ENCODE measurements at regions not wholly inside any gene's neighbourhood (a gene's known extent, or its start where the extent isn't known, plus 50 kb on each side); places are given as distances from the start of the nearest gene placed in this dataset.

DNA sequence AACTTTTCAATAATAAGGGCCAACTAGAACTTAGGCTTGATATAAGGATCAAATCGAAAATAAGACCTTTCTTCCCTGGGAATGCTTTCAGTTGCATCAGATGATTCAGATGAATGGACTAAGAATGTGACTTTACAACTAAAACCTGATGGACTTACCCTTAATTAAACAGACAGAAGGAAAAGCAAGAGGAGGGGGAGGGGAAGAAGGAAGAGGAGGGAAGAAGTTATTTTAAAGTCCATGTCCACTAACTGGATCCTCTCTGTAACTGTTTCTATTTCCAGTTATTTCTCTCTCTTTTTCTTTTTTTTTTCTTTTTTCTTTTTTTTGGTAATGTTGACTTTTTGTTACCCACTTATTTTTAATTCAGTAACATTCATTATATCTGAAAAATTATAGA, 486.0 kb downstream of the MAFB start:
- DNase-seq, result no peak

DNA sequence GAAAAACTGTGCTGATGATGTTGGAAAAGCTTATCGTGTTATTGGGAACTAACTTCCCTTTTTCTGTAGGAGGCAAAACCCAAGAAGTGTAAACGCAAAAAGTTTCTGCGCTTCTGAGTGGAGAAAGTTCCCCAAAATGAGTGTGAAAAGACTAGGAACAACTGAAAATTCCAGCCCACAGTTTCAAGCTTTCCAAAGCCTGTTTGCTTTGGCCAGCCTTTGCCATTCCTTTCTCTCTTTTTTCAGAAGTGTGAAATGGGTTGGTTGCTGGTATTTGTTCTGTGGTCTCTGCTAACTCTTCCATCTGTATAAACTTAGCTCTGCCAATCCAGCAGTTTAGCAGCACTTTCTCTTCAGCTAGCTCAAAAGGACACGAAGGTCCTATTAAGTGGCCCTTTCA, 491.3 kb downstream of the MAFB start:
- no peak for DNase-seq

DNA sequence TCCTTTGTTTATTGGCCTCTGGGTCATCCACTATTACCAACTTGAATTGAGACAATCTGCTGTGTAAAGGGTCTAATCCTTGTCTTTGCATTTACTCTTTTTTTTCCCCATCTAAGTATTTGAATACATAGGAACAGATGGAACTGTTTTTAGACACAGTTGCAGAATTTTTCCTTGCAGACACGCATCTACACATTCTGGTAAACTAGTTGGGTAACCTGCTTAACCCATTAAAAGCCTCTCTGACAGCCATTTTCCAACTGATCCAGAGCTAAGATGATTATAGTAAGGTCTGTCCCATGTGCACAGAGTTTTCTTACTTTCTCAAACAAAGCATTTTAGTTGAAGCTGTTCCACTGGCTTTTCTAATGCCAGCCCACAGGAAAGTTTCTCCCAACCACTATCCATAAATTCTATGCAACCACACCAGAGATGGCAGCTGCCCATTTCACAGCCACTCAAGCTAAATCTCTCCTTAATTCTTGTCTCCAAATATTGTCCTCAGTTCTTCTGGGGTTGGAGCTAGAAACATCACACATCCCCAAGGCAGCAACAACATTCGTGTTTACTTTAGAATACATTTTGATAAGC, 492.1 kb downstream of the MAFB start:
- DNase-seq, result no peak

DNA sequence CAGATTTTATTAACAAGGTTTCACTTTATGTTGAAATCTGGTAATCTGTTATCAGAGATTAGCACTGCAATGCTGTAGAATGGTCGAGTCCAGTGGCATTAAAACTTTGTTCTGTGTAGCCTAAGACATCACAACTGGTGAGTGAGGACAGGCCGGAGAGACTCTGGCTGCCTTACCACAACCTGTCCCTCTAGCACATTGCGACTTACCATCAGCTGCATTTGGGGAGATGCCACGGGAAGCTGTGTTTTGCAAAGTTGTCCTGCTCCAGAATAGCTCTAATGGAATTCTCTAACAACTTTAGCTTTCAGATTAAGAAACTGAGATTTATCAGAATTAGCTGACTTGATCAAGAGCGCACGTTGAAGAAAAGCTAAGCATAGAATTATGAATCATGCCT, 493.3 kb downstream of the MAFB start:
- no peak for DNase-seq

DNA sequence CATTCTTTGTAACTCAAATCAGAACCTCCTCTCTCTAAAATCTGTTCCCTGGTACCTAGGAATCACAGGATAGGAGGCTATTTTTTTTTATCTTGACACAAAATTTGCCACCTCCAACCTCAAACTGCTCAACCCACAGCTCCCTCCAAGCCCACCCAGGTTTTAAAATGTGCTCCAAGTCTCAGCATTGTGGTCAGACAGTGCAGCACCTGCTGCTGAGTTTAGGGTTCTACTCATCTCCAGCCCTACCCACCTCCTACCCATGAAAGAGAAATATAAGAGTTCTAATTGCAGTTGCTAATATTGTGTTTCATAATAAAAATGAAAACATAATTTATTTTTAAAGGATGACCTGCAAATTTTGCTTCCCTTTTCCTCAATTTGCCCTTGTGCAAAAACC, 496.5 kb downstream of the MAFB start:
- DNase-seq, result no peak

DNA sequence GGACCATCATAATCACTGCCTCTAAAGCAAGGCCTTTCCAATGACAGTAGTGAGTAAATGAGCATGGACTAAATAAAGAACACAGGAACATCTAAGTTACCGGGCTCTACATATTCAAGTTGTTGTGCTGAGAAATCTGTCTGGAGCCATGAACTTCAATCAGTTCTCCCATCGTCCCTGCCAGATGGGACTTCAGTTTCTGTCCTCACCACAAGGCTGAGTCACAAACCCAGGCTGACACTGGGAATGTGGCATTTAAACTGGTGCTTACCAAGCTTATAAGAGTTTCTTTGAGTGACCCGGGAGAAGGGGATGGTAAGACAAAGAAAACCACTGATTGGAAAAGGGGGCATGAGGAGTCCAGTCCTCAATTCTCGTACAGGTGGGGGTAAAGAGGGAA, 497.0 kb downstream of the MAFB start:
- DNase-seq, result no peak

DNA sequence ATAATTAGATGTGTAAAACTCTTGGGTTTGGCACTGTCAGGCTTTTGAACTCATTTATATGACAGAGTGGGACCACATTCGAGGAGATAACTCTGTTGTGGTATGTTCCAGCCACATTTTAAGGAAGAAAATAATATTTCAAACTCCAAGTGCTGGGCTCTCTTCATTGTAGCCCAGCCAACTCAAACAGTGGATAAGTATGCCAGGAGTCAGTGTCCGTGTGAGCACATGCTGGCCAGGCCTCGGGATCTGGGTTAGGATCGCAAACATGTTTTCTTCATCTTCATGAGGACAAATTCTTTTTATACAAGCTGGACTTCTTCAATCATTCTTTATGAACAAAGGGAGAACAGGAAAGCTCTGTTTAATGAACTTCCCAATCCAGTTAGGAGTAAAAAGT, 497.5 kb downstream of the MAFB start:
- DNase-seq, result no peak

DNA sequence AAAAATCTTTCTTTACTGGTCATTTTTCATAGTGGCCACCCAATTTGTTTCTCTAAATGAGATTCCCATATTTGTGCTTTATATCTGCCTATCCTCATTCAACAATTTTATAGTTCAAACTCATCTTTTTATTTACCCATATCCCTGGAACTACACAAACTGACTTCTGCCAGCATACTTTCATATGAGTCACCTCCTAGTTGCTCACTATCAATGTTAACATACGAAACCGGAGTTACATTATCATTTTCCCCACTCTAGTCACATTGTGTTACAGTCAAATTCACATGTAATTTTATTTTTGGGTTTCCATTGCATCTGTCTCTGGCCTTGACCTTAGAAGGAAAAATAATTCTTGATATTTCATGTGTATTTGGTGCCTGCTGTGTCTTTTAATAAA, 499.4 kb downstream of the MAFB start:
- DNase-seq, result no peak

DNA sequence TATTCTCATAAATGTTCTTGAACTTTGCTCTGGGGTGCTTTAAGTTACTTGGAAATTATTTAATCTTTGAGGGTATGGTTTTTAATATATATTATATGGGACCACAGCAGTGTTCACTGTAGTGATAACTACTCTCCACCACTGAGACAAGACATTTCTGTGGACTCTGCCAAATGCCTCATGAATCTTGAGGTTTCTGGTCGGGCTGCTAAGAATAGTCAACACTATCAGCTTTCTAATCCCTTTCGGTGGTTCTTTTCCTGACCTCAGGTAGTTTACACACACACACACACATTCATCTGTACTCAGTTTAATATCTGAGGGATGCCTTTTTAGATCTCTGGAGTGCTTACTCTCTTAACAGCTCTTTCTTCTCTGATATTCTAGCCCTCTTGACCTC, 500.7 kb downstream of the MAFB start:
- DNase-seq, result no peak

DNA sequence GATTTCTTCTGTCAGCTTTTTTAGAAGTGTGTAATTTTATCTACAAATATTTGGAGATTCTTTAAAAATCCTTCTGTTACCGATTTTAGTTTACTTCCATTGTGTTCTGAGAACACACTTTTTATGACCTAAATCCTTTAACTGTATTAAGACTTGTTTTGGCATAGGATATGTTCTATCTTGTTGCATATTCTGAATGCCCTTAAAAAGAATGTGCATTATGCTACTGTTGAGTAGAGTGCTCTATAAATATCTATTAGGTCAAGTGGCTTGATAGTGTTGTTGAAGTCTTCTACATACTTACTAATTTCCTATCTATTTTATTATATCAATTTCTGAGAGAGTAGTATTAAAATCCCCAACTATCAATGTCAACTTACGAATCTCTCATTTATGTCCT, 502.2 kb downstream of the MAFB start:
- DNase-seq, result no peak

DNA sequence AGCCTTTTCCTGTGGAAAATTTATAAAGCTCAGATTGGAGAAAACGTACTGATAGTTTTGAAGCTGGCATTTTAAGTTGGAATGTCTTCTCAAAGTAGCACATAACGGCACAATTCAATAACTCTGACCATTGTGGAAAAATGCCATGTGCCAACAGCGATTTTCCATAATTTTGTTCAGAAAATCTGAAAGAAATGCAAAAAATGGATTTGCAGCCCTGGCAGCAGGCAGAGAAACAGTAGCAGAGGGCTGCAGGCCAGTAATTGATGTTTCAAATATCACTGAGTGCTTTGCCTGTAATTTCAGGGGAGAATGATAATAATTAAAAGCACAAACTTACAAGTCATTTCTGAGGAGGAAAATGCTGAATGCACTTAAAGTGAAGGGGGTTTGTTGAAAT, 507.4 kb downstream of the MAFB start:
- DNase-seq, result no peak

DNA sequence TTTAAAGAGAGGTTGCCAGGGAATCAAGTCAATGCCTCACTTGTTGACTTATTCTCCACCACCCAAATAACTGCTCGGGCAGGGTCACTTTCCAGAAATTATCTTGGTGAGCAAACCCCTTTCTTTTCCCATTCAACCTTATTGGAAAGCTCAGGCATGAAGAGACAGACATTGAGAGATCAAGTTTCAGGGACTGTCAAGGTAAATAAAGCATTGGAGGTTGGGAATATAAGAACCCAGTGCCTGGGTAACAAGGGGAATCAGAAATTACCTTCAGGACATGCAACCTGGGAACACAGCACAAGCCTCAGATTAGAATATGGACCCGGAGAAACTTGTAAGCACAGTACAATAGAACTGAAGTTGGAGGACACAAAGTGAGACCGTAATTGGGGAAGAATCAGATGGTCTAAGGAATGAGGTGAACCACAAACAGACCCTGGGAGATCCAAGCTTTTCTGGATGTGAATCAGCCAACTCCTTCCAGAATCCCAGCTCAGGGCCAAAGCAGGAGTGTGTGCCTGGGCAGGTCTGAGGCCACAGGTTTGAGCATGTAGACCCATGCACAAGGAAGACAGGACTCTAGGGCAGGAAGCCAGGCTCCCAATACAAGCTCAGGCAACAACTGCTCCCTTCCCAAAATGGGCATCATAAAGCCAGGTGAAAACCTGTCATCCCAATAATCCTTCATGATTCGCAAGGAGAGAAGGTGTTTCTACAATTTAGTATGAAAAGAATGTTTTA, 512.8 kb downstream of the MAFB start:
- DNase-seq, result no peak

DNA sequence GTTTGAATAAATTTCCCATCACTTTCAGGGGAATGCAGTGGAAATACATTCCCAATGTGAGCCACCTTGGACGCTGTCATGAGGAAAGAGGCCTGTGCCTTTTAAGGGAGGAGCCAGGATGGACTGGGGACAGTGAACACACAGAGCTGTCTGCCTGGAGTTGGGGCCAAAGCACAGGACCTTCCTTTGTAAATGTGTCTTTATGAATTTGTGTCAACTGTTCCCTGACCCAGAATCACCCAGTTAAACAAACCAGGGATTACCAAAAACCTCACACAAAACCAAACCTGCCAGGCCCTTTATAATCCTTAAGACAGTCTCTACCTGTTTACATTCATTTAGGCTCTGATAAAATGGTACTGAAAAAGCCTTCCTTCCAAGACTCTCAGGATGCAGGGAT, 513.7 kb downstream of the MAFB start:
- no peak for DNase-seq

DNA sequence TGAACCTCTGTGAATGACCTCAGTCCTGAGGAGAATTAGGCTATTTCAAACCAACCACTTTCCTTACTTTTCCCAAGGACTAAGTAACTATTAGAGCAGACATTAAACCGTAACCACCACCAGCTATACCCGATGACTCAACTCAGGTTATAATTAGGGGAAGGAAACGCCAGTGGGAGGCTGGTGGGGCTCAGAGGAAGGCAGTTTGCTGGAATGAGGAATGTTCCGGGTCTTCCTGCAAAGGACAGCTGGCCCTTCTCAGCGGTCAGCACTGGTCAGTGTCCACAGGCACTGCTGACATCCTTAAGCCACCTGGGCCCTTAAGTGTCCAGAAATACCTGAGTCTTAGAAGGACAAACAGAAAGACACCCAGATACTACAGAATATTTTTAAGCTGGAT, 515.2 kb downstream of the MAFB start:
- DNase-seq, result no peak

DNA sequence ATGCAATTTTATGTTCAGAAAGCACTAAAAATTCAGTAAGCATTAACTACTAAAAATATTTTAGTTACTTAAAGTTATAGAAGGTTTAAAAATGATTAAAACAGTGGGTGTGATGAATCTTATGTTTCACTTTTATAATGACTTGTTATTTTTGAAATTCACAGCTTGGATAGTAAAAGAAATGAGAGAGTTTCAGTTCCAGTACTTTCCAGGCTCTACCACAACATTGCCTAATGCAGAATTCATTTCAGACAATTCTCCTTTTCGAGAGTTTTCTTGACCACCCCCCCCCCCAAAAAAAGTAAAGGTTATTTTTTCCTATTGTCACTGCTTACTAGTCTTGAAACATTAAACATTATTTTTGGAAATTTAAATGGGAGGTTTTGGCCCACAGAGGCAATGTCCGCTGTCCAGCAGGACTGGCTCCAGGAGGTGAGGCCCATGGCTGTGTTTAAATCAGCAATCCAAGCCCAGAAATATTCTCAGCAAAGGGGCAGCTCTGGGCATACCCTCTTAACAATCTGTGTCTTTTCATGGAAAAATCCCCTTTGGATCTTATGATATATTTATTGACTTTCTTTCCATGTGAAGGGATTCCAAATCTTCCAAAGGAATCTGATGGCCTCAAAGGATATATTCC, 519.9 kb downstream of the MAFB start:
- no peak for DNase-seq

DNA sequence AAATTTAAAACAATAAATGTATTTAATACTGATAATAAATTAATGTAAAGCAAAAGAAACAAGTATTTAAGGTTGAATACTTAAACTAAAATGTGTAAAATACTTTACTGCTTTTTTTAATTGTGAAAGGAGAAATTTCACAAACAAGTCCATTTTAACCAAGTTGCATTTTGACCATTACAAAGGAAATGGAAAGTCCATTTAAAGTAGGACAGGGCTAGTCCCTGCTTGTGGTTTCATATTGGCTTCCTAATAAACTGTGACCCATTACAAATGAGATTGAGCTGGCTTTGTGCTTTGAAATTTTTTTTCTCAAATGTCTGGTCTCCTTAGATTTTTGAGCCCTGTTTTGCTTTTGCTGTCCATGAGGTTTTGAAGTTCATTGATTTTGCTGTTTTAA, 527.6 kb downstream of the MAFB start:
- DNase-seq, result no peak

DNA sequence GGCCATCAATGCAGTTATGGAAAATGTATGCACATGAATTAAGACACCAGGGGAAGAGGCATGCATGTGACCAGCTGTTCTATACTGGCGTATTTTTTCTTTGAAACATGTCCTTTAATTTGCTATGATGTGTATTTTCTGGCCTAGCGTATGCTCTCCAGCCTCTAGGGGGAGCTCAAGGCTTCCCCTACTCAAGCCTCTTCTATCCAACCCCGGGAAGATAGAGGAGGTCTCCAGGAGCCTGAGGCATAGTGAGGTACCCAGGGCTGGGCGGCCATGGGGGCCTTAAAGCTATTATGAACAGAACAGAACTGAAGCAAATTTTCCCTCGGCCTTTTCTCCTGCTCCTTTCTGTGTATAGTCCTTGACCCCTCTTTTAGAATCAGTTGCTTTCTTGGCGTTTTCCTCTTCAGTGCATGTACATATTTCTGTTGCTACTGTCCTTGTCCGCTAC, 528.9 kb downstream of the MAFB start:
- DNase-seq, result no peak

DNA sequence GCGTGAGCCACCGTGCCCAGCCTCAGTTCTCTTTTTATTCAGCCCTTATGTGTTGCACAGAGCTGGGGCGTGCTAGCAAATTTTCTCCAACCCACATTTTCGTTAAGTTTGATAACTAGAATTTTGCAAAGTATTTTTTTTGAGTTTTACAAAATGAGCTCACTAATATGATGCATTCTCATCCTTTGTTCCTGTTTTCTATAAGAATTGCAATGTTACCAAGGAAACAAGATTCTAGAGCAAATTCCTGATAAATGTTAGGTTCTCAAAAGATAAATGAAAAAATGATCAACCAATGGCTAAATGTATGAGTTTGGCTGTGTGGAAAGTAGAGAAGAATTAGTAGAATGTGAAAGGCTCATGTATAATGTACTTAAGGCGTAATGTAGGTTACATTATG, 529.8 kb downstream of the MAFB start:
- DNase-seq, result no peak

DNA sequence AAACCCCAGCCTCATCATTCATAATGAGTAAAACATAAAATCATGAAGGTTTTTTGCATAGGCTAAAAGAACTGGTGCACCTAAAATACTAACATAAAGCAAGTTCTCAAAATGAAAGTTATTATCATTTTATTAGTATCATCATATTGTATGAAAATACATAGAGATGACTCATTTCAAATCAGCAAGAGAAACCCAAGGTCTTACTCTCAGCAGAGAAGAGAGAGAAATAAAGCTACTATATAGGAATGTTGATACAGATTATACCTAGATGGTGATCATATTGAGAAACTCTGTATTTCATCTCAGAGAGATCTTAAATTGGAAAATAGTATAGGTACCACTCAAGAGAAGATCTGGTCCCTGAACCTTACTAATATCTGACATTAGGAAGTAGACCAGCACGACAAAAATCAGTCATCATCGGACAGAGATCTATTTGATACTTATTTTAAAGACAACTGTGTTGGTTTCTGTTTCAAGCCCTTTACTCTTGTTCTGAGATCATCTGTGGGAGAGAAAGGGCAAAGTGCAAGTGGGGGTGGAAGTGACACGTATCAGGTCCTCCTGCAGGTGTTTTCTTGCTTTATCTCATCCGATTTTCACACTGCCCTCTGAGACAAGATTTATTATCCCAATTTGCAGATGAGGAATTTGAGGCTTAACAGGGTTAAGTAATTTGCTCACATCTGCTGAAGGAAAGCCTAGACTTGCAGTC, 532.3 kb downstream of the MAFB start:
- no peak for DNase-seq

DNA sequence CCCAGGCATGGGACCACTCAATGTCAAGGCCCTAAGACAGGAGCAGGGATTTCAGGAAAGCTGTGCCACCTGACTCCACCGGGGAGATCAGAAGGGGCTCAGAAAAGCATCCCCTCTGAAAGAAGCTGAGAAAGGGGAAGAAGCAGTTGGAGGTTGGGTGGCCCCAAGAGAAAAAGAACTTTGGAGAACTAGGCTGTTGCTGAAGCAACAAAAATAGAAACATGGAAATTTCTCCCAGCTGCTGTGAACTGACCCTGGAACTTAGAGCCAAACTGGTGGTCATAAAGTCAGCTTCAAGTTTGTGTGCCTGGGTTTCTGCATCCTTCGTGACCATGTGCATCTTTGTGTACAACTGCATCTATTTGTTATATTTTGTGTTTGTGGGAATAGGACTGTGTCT, 534.5 kb downstream of the MAFB start:
- no peak for DNase-seq

DNA sequence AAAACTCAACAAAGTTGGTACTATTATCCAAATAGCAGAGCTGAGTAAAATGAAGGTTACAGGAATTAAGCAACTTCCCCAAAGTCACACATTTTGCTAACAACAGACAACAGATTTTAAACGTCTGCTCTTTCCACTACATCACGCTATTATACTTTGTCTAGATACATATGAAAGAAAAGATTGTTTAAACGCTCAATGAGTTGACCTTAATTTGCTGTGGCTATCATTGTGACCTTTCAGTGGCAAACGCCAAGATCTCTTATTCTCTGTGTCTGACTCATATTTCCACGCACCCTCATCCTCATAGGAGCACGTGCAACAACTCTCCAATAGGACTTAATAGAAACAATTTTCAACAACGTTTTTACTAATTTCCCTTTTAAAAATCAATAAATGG, 540.1 kb downstream of the MAFB start:
- DNase-seq, result no peak

DNA sequence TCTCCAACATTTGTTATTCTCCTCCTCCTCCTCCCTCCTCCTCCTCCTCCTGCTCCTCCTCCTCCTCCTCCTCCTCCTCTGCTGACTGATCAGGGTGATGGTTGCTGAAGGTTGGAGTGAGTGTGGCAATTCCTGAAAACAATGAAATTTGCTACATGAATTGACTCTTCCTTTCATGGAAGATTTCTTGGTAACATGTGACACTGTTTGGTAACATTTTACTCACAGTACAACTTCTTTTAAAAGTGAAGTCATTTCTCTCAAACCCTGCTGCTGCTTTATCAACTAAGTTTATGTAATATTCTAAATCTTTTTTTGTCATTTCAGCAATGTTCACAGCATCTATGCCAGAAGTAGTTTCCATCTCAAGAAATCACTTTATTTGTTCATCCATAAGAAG, 543.0 kb downstream of the MAFB start:
- no peak for DNase-seq

DNA sequence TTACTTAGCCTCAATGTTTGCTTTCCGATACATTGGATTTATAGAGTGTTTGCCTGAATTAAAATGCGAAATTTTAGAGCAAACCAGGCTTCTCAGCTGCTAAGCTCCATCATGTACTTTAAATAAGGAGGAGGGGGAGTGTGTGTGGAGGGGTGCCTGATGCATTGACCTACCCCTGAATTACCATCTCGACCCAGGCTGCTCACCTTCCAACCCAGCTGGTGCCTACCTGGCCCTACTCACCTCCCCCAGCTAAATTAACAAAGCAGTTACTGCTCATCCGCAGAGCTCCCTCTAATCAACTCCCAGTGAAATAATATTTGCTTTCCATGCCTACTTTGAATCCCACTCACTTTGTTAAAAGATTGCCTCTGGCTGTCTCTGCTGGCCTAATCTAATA, 544.5 kb downstream of the MAFB start:
- DNase-seq, result no peak

DNA sequence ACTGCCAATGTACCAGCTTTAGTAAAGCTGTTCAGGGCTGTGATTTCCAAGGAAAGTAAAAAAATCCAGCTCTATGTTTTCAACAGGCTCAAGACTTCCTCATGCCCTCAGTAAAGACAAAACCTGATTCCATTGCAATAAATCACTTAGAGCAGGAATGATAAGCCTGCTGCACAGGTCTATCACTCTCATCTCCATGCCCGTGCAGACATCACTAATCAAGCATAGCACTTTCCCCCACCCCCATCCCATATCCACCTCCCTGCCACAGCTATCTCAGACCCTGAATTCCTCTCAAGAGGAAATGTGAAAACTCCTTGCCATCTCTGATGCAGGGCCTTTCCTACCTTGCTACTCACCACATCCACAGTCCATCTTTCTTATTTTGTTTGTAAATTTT, 554.9 kb downstream of the MAFB start:
- DNase-seq, result no peak
